ENCODE measurements at regions not wholly inside any gene's neighbourhood (a gene's known extent, or its start where the extent isn't known, plus 50 kb on each side); places are given as distances from the start of the nearest gene placed in this dataset.

DNA sequence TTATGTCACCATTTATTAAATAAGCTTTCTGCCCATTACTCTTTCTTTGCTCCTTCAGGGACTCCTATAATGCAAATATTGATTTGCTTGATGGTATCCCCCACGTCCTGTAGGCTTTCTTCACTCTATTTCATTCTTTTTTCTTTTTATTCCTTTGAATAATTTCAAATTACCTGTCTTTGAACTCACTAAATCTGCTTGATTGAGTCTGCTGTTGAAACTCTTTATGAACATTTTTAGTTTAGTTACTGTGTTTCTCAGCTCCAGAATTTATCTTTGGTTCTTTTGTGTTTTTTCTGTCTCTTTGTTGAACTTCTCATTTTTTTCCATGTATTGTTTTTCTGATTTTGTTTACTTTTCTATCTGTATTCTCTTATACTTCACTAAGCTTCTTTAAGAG is 254.4 kb upstream of the CCL2 start:
- no peaks in the 10 kb centered on the region for H3K4me1 ChIP-seq
- no peak overlapping the region for H3K4me3 ChIP-seq
- no peak overlapping the region for H3K27ac ChIP-seq
- no peak for DNase-seq
- intact Hi-C loops (cut with DNase I), result no loop called here
- no peak for ATAC-seq
- H3K36me3 ChIP-seq, result no peaks in the 10 kb centered on the region
- no peak for TF ChIP-seq CTCF (IDR thresholded peaks at IDR 0.05)
- H3K27me3 ChIP-seq, result no peaks in the 10 kb centered on the region
- H3K9me3 ChIP-seq, result no peaks in the 10 kb centered on the region

GRCh38 chr17:34001246-34001645 is 253.8 kb upstream of the CCL2 start:
- ATAC-seq, result no peak

DNA sequence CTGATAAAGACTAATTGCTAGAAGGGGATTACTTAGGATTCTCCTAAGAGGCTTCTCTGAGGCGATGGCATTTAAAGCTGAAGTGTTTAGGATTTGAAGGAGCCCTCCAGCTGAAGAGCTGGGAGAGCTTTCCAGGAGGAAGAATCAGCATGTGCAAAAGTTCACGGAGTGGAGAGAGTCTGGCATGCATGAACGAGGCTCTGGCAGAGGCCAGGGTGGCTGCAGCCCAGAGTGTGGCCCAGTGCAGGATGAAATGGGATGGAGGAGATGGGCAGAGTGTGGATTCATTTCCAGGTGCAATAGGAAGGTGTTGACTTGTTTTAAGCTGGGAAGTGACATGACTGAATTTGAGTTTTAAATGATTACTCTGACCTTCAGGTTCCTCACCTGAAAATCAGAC is 249.0 kb upstream of the CCL2 start:
- no peak overlapping the region for H3K4me3 ChIP-seq
- no peak for ATAC-seq
- intact Hi-C loops (cut with DNase I), result no loop called here

More at GRCh38 chr17:34001246-34001645, 253.8 kb upstream of the CCL2 start:
- no peak for TF ChIP-seq CTCF (IDR thresholded peaks at IDR 0.05)
- H3K9me3 ChIP-seq, result no peaks in the 10 kb centered on the region
- intact Hi-C loops (cut with DNase I), result no loop called here
- no peaks in the 10 kb centered on the region for H3K36me3 ChIP-seq
- DNase-seq, result no peak
- no peaks in the 10 kb centered on the region for H3K27me3 ChIP-seq
- H3K27ac ChIP-seq, result no peak overlapping the region
- H3K4me1 ChIP-seq, result no peaks in the 10 kb centered on the region
- no peak overlapping the region for H3K4me3 ChIP-seq

GRCh38 chr17:34008125-34008524 is 247.0 kb upstream of the CCL2 start:
- Histone ChIP-seq H3K9me3 (no peaks in the 10 kb centered on the region), H3K27ac (no peak overlapping the region), H3K36me3 (no peaks in the 10 kb centered on the region), H3K4me1 (no peaks in the 10 kb centered on the region), H3K27me3 (no peaks in the 10 kb centered on the region), H3K4me3 (no peak overlapping the region)
- DNase-seq (no peak), ATAC-seq (no peak)
- intact Hi-C loops (cut with DNase I), result no loop called here
- no peak for TF ChIP-seq CTCF (IDR thresholded peaks at IDR 0.05)

More for the DNA sequence above, 249.0 kb upstream of the CCL2 start:
- no peak for TF ChIP-seq CTCF (IDR thresholded peaks at IDR 0.05)
- Histone ChIP-seq H3K9me3 (no peaks in the 10 kb centered on the region), H3K4me1 (no peaks in the 10 kb centered on the region), H3K27me3 (no peaks in the 10 kb centered on the region), H3K27ac (no peak overlapping the region), H3K36me3 (no peaks in the 10 kb centered on the region)
- no peak for DNase-seq

- intact Hi-C loops (cut with DNase I), result no loop called here
- Histone ChIP-seq H3K9me3 (no peaks in the 10 kb centered on the region), H3K27me3 (no peaks in the 10 kb centered on the region), H3K4me3 (no peak overlapping the region), H3K36me3 (no peaks in the 10 kb centered on the region), H3K4me1 (no peaks in the 10 kb centered on the region), H3K27ac (no peak overlapping the region)
- ATAC-seq (no peak), DNase-seq (no peak)
- TF ChIP-seq CTCF (IDR thresholded peaks at IDR 0.05), result no peak
Measured at GRCh38 chr17:34009912-34010311, 245.2 kb upstream of the CCL2 start.

- no peak overlapping the region for H3K4me3 ChIP-seq
- no peak for ATAC-seq
- no peak overlapping the region for H3K27ac ChIP-seq
- intact Hi-C loops (cut with DNase I), result no loop called here
- no peaks in the 10 kb centered on the region for H3K27me3 ChIP-seq
- H3K4me1 ChIP-seq, result no peaks in the 10 kb centered on the region
- TF ChIP-seq CTCF (IDR thresholded peaks at IDR 0.05), result no peak
- no peaks in the 10 kb centered on the region for H3K36me3 ChIP-seq
- no peak for DNase-seq
- no peaks in the 10 kb centered on the region for H3K9me3 ChIP-seq
Measured at GRCh38 chr17:34010534-34010933, 244.6 kb upstream of the CCL2 start.

Data from upper lobe of right lung (tissue), 1 donor.